H1 (cell line): ENCODE measurements at regions not wholly inside any gene's neighbourhood (a gene's known extent, or its start where the extent isn't known, plus 50 kb on each side); places are given as distances from the start of the nearest gene placed in this dataset.

Experiments used
- RNF2 ChIP-seq: fragments of 200-900, 300-1000 bp; sonication (generic); IDR thresholded peaks from 2 replicates; pipeline ENCODE4 v1.7.1; 2016; ENCODE audit warnings: borderline replicate concordance, low read depth, mild to moderate bottlenecking, antibody characterized with exemption, low read length; ENCODE audit not compliant: poor library complexity, severe bottlenecking; ENCODE audit errors: missing control alignments
- SIN3A ChIP-seq, 2 experiments: IDR thresholded peaks in 1 of 2; conservative IDR thresholded peaks in 1 of 2; 2 replicates each; pipeline ENCODE4 v1.6.1; 2011 to 2012; ENCODE audit warnings: low read length in 2 of 2, improper control_type of control experiment in 1 of 2, low read depth in 1 of 2, mild to moderate bottlenecking in 1 of 2
- SIX5 ChIP-seq: IDR thresholded peaks from 2 replicates; pipeline ENCODE4 v1.6.1; 2011; ENCODE audit warnings: mild to moderate bottlenecking, low read depth, low read length
- SP4 ChIP-seq: IDR thresholded peaks from 2 replicates; pipeline ENCODE4 v1.6.1; 2012; ENCODE audit warnings: low read length, inconsistent platforms
- TF ChIP-seq, protein P1 (sequence below): fragments of 300-600 bp; sonication (generic); IDR thresholded peaks from 2 replicates; pipeline ENCODE4 v1.7.1; 2012; ENCODE audit warnings: low read length, moderate library complexity, mild to moderate bottlenecking, inconsistent platforms; ENCODE audit not compliant: insufficient replicate concordance

DNA sequence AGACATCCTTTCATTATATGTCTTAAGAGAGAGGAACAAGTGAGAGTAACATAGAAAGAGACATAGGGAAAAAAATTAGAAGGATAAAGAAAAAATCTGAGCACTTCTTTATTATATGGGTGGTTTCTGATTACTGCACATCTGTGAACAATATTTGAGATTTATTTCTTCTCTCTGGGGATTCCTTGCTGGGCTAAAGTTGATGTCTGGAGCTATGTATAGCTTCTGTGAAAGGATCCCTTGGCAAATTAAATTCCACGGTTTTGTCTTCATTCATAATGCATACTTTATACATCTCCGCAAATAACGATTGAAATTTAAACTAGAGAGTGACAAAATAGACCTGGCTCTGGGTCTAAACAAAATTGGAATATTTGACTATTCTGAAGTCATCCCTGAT is 232.2 kb upstream of the CTBP2 start (continued):
- TF ChIP-seq, protein P1, sequence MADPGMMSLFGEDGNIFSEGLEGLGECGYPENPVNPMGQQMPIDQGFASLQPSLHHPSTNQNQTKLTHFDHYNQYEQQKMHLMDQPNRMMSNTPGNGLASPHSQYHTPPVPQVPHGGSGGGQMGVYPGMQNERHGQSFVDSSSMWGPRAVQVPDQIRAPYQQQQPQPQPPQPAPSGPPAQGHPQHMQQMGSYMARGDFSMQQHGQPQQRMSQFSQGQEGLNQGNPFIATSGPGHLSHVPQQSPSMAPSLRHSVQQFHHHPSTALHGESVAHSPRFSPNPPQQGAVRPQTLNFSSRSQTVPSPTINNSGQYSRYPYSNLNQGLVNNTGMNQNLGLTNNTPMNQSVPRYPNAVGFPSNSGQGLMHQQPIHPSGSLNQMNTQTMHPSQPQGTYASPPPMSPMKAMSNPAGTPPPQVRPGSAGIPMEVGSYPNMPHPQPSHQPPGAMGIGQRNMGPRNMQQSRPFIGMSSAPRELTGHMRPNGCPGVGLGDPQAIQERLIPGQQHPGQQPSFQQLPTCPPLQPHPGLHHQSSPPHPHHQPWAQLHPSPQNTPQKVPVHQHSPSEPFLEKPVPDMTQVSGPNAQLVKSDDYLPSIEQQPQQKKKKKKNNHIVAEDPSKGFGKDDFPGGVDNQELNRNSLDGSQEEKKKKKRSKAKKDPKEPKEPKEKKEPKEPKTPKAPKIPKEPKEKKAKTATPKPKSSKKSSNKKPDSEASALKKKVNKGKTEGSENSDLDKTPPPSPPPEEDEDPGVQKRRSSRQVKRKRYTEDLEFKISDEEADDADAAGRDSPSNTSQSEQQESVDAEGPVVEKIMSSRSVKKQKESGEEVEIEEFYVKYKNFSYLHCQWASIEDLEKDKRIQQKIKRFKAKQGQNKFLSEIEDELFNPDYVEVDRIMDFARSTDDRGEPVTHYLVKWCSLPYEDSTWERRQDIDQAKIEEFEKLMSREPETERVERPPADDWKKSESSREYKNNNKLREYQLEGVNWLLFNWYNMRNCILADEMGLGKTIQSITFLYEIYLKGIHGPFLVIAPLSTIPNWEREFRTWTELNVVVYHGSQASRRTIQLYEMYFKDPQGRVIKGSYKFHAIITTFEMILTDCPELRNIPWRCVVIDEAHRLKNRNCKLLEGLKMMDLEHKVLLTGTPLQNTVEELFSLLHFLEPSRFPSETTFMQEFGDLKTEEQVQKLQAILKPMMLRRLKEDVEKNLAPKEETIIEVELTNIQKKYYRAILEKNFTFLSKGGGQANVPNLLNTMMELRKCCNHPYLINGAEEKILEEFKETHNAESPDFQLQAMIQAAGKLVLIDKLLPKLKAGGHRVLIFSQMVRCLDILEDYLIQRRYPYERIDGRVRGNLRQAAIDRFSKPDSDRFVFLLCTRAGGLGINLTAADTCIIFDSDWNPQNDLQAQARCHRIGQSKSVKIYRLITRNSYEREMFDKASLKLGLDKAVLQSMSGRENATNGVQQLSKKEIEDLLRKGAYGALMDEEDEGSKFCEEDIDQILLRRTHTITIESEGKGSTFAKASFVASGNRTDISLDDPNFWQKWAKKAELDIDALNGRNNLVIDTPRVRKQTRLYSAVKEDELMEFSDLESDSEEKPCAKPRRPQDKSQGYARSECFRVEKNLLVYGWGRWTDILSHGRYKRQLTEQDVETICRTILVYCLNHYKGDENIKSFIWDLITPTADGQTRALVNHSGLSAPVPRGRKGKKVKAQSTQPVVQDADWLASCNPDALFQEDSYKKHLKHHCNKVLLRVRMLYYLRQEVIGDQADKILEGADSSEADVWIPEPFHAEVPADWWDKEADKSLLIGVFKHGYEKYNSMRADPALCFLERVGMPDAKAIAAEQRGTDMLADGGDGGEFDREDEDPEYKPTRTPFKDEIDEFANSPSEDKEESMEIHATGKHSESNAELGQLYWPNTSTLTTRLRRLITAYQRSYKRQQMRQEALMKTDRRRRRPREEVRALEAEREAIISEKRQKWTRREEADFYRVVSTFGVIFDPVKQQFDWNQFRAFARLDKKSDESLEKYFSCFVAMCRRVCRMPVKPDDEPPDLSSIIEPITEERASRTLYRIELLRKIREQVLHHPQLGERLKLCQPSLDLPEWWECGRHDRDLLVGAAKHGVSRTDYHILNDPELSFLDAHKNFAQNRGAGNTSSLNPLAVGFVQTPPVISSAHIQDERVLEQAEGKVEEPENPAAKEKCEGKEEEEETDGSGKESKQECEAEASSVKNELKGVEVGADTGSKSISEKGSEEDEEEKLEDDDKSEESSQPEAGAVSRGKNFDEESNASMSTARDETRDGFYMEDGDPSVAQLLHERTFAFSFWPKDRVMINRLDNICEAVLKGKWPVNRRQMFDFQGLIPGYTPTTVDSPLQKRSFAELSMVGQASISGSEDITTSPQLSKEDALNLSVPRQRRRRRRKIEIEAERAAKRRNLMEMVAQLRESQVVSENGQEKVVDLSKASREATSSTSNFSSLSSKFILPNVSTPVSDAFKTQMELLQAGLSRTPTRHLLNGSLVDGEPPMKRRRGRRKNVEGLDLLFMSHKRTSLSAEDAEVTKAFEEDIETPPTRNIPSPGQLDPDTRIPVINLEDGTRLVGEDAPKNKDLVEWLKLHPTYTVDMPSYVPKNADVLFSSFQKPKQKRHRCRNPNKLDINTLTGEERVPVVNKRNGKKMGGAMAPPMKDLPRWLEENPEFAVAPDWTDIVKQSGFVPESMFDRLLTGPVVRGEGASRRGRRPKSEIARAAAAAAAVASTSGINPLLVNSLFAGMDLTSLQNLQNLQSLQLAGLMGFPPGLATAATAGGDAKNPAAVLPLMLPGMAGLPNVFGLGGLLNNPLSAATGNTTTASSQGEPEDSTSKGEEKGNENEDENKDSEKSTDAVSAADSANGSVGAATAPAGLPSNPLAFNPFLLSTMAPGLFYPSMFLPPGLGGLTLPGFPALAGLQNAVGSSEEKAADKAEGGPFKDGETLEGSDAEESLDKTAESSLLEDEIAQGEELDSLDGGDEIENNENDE, result no peak
- no peak for TF ChIP-seq SP4
- TF ChIP-seq SIN3A (conservative IDR thresholded peaks at IDR 0.05 in 1 of 2, IDR thresholded peaks at IDR 0.05 in 1 of 2; ENCODE audit: low read depth in 1 of 2, low read length in 2 of 2), result no peak
- no peak for TF ChIP-seq SIX5
- TF ChIP-seq RNF2, result no peak
- TF ChIP-seq, all 59 proteins: peak for 0
